ENCODE measurements at regions not wholly inside any gene's neighbourhood (a gene's known extent, or its start where the extent isn't known, plus 50 kb on each side); places are given as distances from the start of the nearest gene placed in this dataset.
A peak's percentile ranks its signal among the peaks of the same experiment; 100 is the strongest.
"Not testable (repeated sequence)": the region's sequence is repeated elsewhere in the genome, so short reads cannot be mapped to it uniquely, and the experiment has no call there.

- DNase-seq: no peak
These were observed 182.0 kb downstream of the SEC14L1 start for GRCh38 chr17:77322514-77323412.

GRCh38 chr17:77323413-77324171 lies 182.8 kb downstream of the SEC14L1 start:
- no peak for DNase-seq

GRCh38 chr17:77324227-77324626 lies 183.5 kb downstream of the SEC14L1 start:
- DNase-seq: no peak

GRCh38 chr17:77325577-77326075 lies 184.9 kb downstream of the SEC14L1 start:
- DNase-seq: no peak

GRCh38 chr17:77326076-77326591 lies 185.4 kb downstream of the SEC14L1 start:
- no peak for DNase-seq

- no peak for DNase-seq
These were observed 185.9 kb downstream of the SEC14L1 start for GRCh38 chr17:77326636-77327035.

GRCh38 chr17:77327181-77327565 lies 186.4 kb downstream of the SEC14L1 start:
- DNase-seq: no peak

- DNase-seq: no peak
These were observed 187.0 kb downstream of the SEC14L1 start for GRCh38 chr17:77327566-77328464.

GRCh38 chr17:77328823-77329740 lies 188.3 kb downstream of the SEC14L1 start:
- DNase-seq: no peak

GRCh38 chr17:77329741-77330531 lies 189.2 kb downstream of the SEC14L1 start:
- no peak for DNase-seq

GRCh38 chr17:77330602-77331081 lies 189.9 kb downstream of the SEC14L1 start:
- DNase-seq: no peak

- peak; percentile 94 for DNase-seq
These were observed 190.6 kb downstream of the SEC14L1 start for GRCh38 chr17:77331301-77331864.

- DNase-seq: peak; percentile 75
These were observed 191.5 kb downstream of the SEC14L1 start for GRCh38 chr17:77332034-77332971.

GRCh38 chr17:77332981-77333685 lies 192.4 kb downstream of the SEC14L1 start:
- DNase-seq: peak; percentile 78

- no peak for DNase-seq
These were observed 196.4 kb downstream of the SEC14L1 start for GRCh38 chr17:77337150-77337549.

GRCh38 chr17:77341069-77341541 lies 200.3 kb downstream of the SEC14L1 start:
- DNase-seq: no peak

- DNase-seq: not testable (repeated sequence)
These were observed 201.9 kb downstream of the SEC14L1 start for GRCh38 chr17:77342656-77342990.
